Glomerular visceral epithelial cell (primary cell): ENCODE measurements at regions not wholly inside any gene's neighbourhood (a gene's known extent, or its start where the extent isn't known, plus 50 kb on each side); places are given as distances from the start of the nearest gene placed in this dataset.
A peak's percentile ranks its signal among the peaks of the same experiment; 100 is the strongest.
"Not testable (repeated sequence)": the region's sequence is repeated elsewhere in the genome, so short reads cannot be mapped to it uniquely, and the experiment has no call there.

Experiments used
- DNase-seq: peaks from one replicate; pipeline ENCODE4 v3.0.0-alpha.2; 2016; ENCODE audit errors: extremely low spot score

GRCh38 chr7:125256446-125256845 is 326.8 kb upstream of the POT1 start:
- peak; percentile 48 for DNase-seq

DNA sequence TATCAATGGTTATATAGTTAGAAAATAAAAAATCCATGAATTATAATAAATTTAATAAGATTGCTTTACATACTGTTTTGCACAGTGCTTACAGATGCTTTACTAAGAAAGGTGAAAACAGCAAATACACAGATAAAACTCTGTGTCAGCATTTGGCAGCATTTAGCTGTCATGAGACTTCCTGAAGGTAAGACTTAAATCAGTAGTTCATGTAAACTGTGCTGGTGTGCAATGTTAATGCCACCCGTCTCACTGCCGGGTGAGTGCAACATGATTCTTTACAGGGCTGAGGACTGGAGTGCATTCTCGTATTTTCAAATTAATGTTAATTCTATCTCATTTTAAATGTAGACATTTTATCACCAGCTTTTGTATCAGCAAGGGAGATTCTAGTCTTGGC is 326.2 kb upstream of the POT1 start:
- peak; percentile 3 for DNase-seq

DNA sequence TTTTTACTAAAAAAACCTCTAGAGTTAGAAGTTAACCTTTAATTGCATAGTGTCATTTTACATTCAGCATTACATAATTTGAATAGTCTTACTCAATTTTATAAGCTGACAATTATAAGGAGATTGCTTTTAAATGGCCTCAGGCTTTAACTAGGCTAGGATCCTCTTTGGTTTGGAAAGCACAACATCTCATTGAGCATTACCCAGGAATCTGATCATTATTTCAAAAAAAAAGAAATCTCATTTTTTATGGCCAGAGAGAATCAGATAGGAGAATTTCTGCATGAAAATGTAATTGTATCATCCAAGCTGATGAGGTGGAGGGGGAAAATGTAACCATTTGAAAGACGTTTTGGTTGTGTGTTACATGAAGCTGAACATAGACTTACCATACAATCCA is 324.9 kb upstream of the POT1 start:
- DNase-seq: no peak

- peak; percentile 37 for DNase-seq
Measured at GRCh38 chr7:125253452-125254190, 324.0 kb upstream of the POT1 start.

DNA sequence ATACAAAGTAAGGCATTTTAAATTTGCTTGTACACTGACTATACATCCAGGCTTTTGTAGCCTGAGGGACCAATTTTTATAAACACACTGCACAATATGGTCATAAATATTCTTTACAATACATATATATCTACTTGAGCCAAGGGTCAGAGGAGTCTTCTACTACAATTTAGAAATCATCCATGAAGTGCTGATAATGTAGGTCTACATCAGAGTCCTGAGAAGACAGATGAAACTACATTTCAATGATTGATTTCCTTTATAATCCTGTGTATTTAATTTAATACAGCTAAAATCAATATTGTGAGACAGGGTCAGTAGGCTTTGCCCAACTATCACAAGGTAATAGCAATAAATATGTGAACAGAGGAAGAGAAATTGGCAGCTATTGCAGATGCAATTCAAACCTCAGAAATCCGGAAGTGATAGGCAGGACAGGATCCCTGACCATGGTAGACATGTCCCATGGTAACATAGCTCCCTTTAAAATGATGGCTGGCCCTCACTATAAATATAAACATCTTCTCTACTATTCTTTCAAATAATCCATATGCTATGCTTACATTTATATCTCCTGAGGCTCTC is 318.0 kb upstream of the POT1 start:
- DNase-seq: no peak

DNA sequence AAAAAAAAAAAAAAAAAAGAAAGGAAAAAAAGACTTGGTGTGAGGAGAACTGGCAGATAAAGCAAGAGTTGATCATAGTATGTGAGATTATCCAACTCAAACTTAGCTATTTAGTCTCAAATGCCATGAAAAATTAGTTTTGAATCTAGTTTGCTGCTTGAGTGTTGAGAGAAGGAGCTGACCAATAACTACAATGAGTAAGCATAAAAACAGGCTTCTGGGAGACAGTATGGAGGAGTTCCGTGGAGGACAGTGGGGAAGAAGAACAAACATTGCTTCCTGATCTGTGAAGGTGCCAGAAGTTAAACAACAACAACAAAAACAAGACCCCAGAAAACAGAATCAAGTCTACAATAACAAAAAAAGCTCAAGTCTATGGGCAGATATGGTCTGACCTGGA is 317.1 kb upstream of the POT1 start:
- DNase-seq: no peak

- no peak for DNase-seq
Measured at GRCh38 chr7:125241548-125241947, 311.9 kb upstream of the POT1 start.

- DNase-seq: no peak
Measured at GRCh38 chr7:125222596-125222995, 293.0 kb upstream of the POT1 start.

DNA sequence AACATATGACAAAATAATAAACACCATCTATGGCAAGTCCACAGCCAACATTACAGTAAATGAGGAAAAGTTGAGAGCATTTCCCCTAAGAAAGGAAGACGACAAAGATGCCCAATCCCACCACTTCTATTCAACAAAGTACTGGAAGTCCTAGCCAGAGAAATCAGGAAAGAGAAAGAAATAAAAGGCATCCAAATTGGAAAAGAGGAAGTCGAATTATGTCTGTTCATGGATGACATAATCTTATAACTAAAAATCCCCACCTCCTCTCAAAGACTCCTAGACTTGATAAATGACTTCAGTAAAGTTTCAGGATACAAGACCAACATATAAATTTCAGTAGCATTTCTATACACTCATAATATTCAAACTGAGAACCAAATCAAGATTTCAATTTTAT is 288.5 kb upstream of the POT1 start:
- no peak for DNase-seq

- DNase-seq: no peak
Measured at GRCh38 chr7:125201002-125201401, 271.4 kb upstream of the POT1 start.

DNA sequence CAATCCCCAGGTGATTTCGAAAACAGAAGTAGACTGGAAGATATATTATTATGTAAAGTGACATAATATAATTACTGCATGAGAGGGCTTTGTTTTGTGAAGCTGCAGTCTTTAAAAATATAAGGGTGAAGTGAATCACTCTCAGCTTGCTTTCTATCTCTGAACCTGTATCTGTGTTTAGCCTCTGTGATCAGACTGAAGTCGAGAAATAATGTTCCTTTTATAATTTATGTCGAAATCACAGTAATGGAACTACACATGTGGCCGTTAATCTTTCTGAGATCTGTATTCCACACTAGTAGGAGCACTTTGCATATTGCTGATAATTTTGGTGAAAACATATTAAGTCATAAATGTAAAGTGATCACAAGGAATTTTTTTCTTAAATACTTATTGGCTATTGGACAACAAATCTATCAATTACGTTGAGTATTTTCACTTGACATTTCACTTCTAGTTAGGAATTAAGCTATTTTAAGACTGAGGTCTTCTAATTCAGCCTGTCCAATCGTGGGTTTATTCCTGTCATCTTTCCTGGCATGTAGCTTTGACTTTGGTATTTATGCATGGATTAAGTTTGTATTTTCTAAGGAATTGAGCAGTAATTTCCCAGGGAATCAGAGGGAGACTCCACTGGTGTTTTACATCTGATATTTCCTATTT is 268.2 kb upstream of the POT1 start:
- DNase-seq: no peak

GRCh38 chr7:125195156-125195555 is 265.5 kb upstream of the POT1 start:
- DNase-seq: no peak

DNA sequence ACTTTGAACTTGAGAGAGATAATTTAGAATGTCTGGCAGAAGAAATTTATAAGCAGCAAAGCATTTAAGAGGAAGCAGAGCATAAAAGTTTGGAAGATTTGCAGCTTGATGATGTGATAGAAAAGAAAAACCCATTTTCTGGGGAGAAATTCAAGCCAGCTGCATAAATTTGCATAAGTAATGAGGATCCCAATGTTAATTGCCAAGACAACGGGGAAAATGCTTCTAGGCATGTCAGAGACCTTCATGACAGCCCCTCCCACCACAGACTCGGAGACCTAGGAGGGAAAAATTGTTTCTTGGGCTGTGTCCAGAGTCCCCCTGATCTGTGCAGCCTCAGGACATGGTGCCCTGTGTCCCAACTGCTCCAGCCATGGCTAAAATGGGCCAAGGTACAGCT is 263.6 kb upstream of the POT1 start:
- no peak for DNase-seq

DNA sequence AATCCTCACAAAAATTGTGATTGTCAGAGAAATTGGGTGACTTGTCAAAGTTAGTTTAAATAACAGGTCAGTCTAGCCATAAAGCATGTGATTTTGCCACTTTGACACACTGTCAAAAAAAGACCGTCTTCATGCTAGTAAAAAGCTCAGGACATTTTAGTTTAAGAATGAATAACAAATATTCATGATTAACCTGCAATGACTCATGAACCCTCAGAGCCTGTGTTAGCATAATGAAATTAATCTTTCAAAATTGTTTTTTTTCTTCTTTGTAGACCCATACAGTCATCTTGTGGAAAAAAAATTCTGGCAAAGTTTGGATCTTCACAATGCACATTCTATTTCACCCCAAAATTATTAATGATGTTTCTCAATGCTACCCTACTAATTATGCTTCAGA is 255.2 kb upstream of the POT1 start:
- no peak for DNase-seq

DNA sequence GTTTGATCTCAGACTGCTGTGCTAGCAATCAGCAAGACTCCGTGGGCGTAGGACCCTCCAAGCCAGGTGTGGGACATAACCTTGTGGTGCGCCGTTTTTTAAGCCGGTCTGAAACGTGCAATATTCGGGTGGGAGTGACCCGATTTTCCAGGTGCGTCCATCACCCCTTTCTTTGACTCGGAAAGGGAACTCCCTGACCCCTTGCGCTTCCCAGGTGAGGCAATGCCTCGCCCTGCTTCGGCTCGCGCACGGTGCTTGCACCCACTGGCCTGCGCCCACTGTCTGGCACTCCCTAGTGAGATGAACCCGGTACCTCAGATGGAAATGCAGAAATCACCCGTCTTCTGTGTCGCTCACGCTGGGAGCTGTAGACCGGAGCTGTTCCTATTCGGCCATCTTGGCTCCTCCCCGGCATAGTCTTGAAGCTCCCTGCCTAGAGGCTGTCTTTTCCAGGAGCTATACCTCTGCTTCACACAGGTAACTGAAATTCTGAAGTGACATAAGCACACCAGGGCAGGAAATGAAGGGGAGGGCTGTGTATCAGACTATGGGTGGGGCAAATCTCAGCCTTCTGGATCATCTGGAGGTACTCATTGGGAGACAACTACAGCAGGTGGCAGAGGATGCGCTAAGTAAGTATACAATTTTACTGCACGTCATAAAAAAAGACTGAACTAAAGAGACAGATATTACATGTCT is 252.1 kb upstream of the POT1 start:
- not testable (repeated sequence) for DNase-seq

GRCh38 chr7:125173571-125173970 is 243.9 kb upstream of the POT1 start:
- no peak for DNase-seq

- DNase-seq: no peak
Measured at GRCh38 chr7:125169088-125169487, 239.5 kb upstream of the POT1 start.

DNA sequence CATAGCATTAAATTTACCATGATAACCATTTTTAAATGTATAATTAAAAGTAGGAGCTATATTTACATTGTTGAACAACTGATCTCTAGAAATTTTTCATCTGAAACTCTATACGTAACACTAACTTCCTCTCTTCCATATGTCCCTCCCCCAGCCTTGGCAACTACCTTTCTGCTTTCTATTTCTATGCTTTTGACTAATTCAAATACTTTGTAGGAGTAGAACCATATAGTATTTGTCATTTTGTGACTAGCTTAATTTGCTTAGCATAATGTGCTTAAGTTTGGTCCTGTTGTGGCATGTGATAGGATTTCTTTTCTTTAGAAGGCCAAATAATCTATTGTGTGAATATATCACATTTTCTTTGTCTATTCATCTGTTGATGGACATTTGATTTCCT is 225.3 kb upstream of the POT1 start:
- no peak for DNase-seq

GRCh38 chr7:125149151-125149550 is 219.5 kb upstream of the POT1 start:
- DNase-seq: no peak

- no peak for DNase-seq
Measured at GRCh38 chr7:125147047-125147446, 217.4 kb upstream of the POT1 start.

GRCh38 chr7:125136755-125137532 is 207.3 kb upstream of the POT1 start:
- peak; percentile 4 for DNase-seq

DNA sequence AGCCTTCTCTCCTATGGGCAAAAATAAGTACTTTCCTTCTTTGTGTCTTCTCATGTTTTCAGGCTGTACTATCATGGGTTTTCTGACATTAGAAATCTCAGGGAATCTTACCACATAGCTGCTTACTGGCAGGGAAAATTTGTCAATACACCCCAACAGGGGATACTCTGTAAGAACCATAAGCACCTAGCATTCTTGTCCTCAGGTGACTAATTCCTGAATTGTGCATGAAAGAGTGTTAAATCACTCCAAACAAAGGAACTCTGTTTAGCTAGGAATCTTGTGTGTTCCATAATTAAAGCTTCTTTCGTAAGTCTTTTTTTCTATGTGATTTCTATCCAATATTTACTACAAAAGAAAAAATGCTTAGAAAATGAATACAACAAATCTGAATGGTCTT is 206.7 kb upstream of the POT1 start:
- DNase-seq: no peak
